H1 (cell line): ENCODE measurements at regions not wholly inside any gene's neighbourhood (a gene's known extent, or its start where the extent isn't known, plus 50 kb on each side); places are given as distances from the start of the nearest gene placed in this dataset.

Experiments used
- CTCF ChIA-PET: fragments of 300-600 bp; sonication (Branson Sonifier 250); formaldehyde crosslinking; loops from one replicate; lab custom pipeline; 2021; ENCODE audit not compliant: partially characterized antibody; lab: Charles Lee
- POLR2A ChIA-PET: fragments of 300-600 bp; sonication (Branson Sonifier 250); formaldehyde crosslinking; loops from one replicate; lab custom pipeline; 2021; ENCODE audit warnings: inconsistent platforms; ENCODE audit not compliant: partially characterized antibody; lab: Charles Lee
- DNase-seq, 2 experiments: peaks; one replicate each; pipeline versions ENCODE4 v3.0.0 to v3.0.0-alpha.2; 2010 to 2022; ENCODE audit warnings: low spot score in 2 of 2, low read depth in 1 of 2, mixed read lengths in 1 of 2
- FAIRE-seq: peaks from 2 replicates; lab custom pipeline; 2011; peaks lifted over from hg19 to GRCh38; lab: Jason Lieb, UNC
- H2AFZ ChIP-seq: 2 replicates; pipeline ENCODE4 v1.8.1; 2012; ENCODE audit warnings: low read length, inconsistent platforms
- H2AK5ac ChIP-seq: 2 replicates; pipeline ENCODE4 v1.6.1; 2013; ENCODE audit warnings: low read depth, low read length
- H2BK120ac ChIP-seq: replicated peaks from 2 replicates; pipeline ENCODE3; 2013; ENCODE audit warnings: low read depth, low read length, inconsistent platforms
- H2BK12ac ChIP-seq: 2 replicates; pipeline ENCODE4 v1.6.1; 2013; ENCODE audit warnings: low read depth, low read length
- H2BK15ac ChIP-seq: 2 replicates; pipeline ENCODE4 v1.6.1; 2013; ENCODE audit warnings: low read length
- H2BK20ac ChIP-seq: 2 replicates; pipeline ENCODE4 v1.6.1; 2013; ENCODE audit warnings: low read length
- H2BK5ac ChIP-seq: 2 replicates; pipeline ENCODE4 v1.6.1; 2013; ENCODE audit warnings: low read depth, low read length
- H3K14ac ChIP-seq: 2 replicates; pipeline ENCODE4 v1.6.1; 2013; ENCODE audit warnings: inconsistent platforms; ENCODE audit not compliant: insufficient read length
- H3K18ac ChIP-seq: 2 replicates; pipeline ENCODE4 v1.6.1; 2013; ENCODE audit warnings: low read length; ENCODE audit errors: extremely low read depth
- H3K23ac ChIP-seq: 2 replicates; pipeline ENCODE4 v1.6.1; 2013; ENCODE audit warnings: inconsistent platforms; ENCODE audit not compliant: insufficient read length
- H3K23me2 ChIP-seq: 2 replicates; pipeline ENCODE4 v1.6.1; 2013; ENCODE audit warnings: low read depth, low read length
- H3K27ac ChIP-seq: 2 replicates; pipeline ENCODE4 v1.6.1; 2011; ENCODE audit warnings: low read depth, low read length, inconsistent platforms
- H3K27me3 ChIP-seq, 4 experiments: replicated peaks in 1 of 4; 1 replicate in 1 of 4; 2 replicates in 3 of 4; pipeline versions ENCODE4 v1.6.1 to v1.8.1; 2011 to 2013; ENCODE audit warnings: low read length in 3 of 4, mild to moderate bottlenecking in 3 of 4, inconsistent platforms in 2 of 4, mixed read lengths in 2 of 4, moderate library complexity in 1 of 4; ENCODE audit not compliant: control insufficient read depth in 3 of 4, insufficient read depth in 3 of 4; ENCODE audit errors: extremely low read depth in 1 of 4
- H3K36me3 ChIP-seq, 4 experiments: 2 replicates each; pipeline versions ENCODE4 v1.6.1 to v1.8.1; 2011 to 2013; ENCODE audit warnings: mild to moderate bottlenecking in 4 of 4, low read length in 3 of 4, moderate library complexity in 2 of 4, control low read depth in 1 of 4, inconsistent platforms in 1 of 4; ENCODE audit not compliant: insufficient read depth in 4 of 4, control insufficient read depth in 2 of 4
- H3K4ac ChIP-seq: replicated peaks from 2 replicates; pipeline ENCODE3; 2013; ENCODE audit warnings: low read length, low read depth, mixed read lengths, inconsistent platforms; ENCODE audit not compliant: insufficient read length
- H3K4me1 ChIP-seq, 4 experiments: replicated peaks in 1 of 4; 1 replicate in 1 of 4; 2 replicates in 3 of 4; pipeline versions ENCODE4 v1.6.1 to v1.8.1; 2011 to 2013; ENCODE audit warnings: low read length in 3 of 4, inconsistent platforms in 2 of 4, mixed read lengths in 1 of 4; ENCODE audit not compliant: insufficient read depth in 4 of 4, control insufficient read depth in 3 of 4
- H3K4me2 ChIP-seq, 2 experiments: 2 replicates each; pipeline versions ENCODE4 v1.6.1 to v1.8.1; 2011 to 2013; ENCODE audit warnings: low read depth in 2 of 2, low read length in 2 of 2, control low read depth in 1 of 2, inconsistent platforms in 1 of 2, mild to moderate bottlenecking in 1 of 2; ENCODE audit not compliant: insufficient read depth in 1 of 2
- H3K4me3 ChIP-seq, 4 experiments: fragments of 200-600, 300-600 bp in 1 of 4; sonication (generic), shearing (Covaris generic), sonication (Bioruptor Twin) in 1 of 4; 2 replicates each; pipeline versions ENCODE4 v1.5.1 to v1.8.1; 2011 to 2016; ENCODE audit warnings: low read length in 4 of 4, low read depth in 3 of 4, control low read depth in 2 of 4, inconsistent platforms in 2 of 4, mild to moderate bottlenecking in 2 of 4, mixed read lengths in 1 of 4, moderate library complexity in 1 of 4; ENCODE audit not compliant: insufficient read depth in 2 of 4; ENCODE audit errors: extremely low read depth in 1 of 4
- H3K56ac ChIP-seq: replicated peaks from 2 replicates; pipeline ENCODE3; 2013; ENCODE audit warnings: low read depth, mild to moderate bottlenecking, mixed read lengths, low read length, inconsistent platforms; ENCODE audit not compliant: insufficient read length
- H3K79me1 ChIP-seq: 2 replicates; pipeline ENCODE4 v1.6.1; 2013; ENCODE audit warnings: low read depth, low read length, control low read depth
- H3K79me2 ChIP-seq, 2 experiments: 2 replicates each; pipeline versions ENCODE4 v1.6.1 to v1.8.1; 2012 to 2013; ENCODE audit warnings: low read length in 2 of 2, mild to moderate bottlenecking in 2 of 2, inconsistent platforms in 1 of 2; ENCODE audit not compliant: insufficient read depth in 2 of 2, control insufficient read depth in 1 of 2
- H3K9ac ChIP-seq, 4 experiments: replicated peaks in 1 of 4; 1 replicate in 1 of 4; 2 replicates in 3 of 4; pipeline versions ENCODE4 v1.6.1 to v1.8.1; 2011 to 2013; ENCODE audit warnings: low read depth in 3 of 4, low read length in 3 of 4, control low read depth in 2 of 4, mild to moderate bottlenecking in 2 of 4, moderate library complexity in 2 of 4, inconsistent platforms in 1 of 4; ENCODE audit errors: extremely low read depth in 1 of 4
- H3K9me3 ChIP-seq, 2 experiments: 2 replicates each; pipeline versions ENCODE4 v1.6.1 to v1.8.1; 2012 to 2013; ENCODE audit warnings: mild to moderate bottlenecking in 2 of 2, moderate library complexity in 2 of 2, control low read depth in 1 of 2, inconsistent platforms in 1 of 2, low read depth in 1 of 2, low read length in 1 of 2, mixed read lengths in 1 of 2; ENCODE audit not compliant: insufficient read depth in 2 of 2
- H4K20me1 ChIP-seq, 2 experiments: replicated peaks in 1 of 2; 2 replicates each; pipeline versions ENCODE3 to v1.8.1; 2011 to 2013; ENCODE audit warnings: inconsistent platforms in 2 of 2, low read length in 2 of 2, mild to moderate bottlenecking in 1 of 2; ENCODE audit not compliant: insufficient read depth in 2 of 2, control insufficient read depth in 1 of 2
- H4K5ac ChIP-seq: 2 replicates; pipeline ENCODE4 v1.6.1; 2013; ENCODE audit warnings: low read length, low read depth, mixed read lengths, inconsistent platforms; ENCODE audit not compliant: insufficient read length
- H4K8ac ChIP-seq: 2 replicates; pipeline ENCODE4 v1.8.0; 2013; ENCODE audit warnings: mild to moderate bottlenecking, moderate library complexity, low read length, inconsistent platforms; ENCODE audit not compliant: insufficient read depth; ENCODE audit errors: extremely low read depth
- H4K91ac ChIP-seq: replicated peaks from 2 replicates; pipeline ENCODE3; 2013; ENCODE audit warnings: low read length, mixed read lengths, inconsistent platforms; ENCODE audit not compliant: insufficient read length
- HDAC6 ChIP-seq: IDR thresholded peaks from one replicate; pipeline ENCODE4 v1.7.1; 2012; ENCODE audit warnings: low read depth, mild to moderate bottlenecking, inconsistent platforms, low read length, moderate library complexity
- KDM5A ChIP-seq: fragments of 200-600 bp; IDR thresholded peaks from 2 replicates; pipeline ENCODE4 v1.7.1; 2012; ENCODE audit warnings: mild to moderate bottlenecking, low read length, inconsistent platforms, mixed read lengths
- PHF8 ChIP-seq: fragments of 200-600 bp; sonication (generic); conservative IDR thresholded peaks from 2 replicates; pipeline ENCODE4 v1.7.1; 2012; ENCODE audit warnings: low read depth, mild to moderate bottlenecking, inconsistent platforms, low read length, moderate library complexity
- RXRA ChIP-seq: IDR thresholded peaks from 2 replicates; pipeline ENCODE4 v1.6.1; 2011; ENCODE audit warnings: low read depth, mild to moderate bottlenecking, low read length, moderate library complexity; ENCODE audit not compliant: insufficient read depth
- SP2 ChIP-seq: IDR thresholded peaks from 2 replicates; pipeline ENCODE4 v1.6.1; 2012; ENCODE audit warnings: mild to moderate bottlenecking, low read length, inconsistent platforms
- SRF ChIP-seq: IDR thresholded peaks from 2 replicates; pipeline ENCODE4 v1.6.1; 2011; ENCODE audit warnings: mild to moderate bottlenecking, low read depth, low read length, moderate library complexity
- TBP ChIP-seq: IDR thresholded peaks from 2 replicates; pipeline ENCODE4 v1.6.1; 2011; ENCODE audit warnings: low read depth, low read length, improper control_type of control experiment
- WGBS, 2 experiments: shearing (Covaris generic) in 1 of 2; methylation state at CpG; one replicate each; pipeline versions ENCODE4 v1.1.6 to v1.1.7; 2013 to 2015; ENCODE audit warnings: low lambda C conversion rate in 2 of 2, mixed read lengths in 2 of 2, inconsistent platforms in 1 of 2, low coverage in 1 of 2, missing lambda C conversion rate in 1 of 2; ENCODE audit not compliant: insufficient replicate concordance in 2 of 2, insufficient coverage in 1 of 2, insufficient read length in 1 of 2; ENCODE audit errors: extremely low coverage in 1 of 2, missing lambda C conversion rate in 1 of 2; 5-methylcytosine and 5-hydroxymethylcytosine counted together
- TF ChIP-seq, protein P1 (sequence below): IDR thresholded peaks from 2 replicates; pipeline ENCODE4 v1.6.1; 2012; ENCODE audit warnings: low read length, inconsistent platforms
- TF ChIP-seq, protein P2 (sequence below): IDR thresholded peaks from 2 replicates; pipeline ENCODE4 v1.6.1; 2012; ENCODE audit warnings: inconsistent platforms

DNA sequence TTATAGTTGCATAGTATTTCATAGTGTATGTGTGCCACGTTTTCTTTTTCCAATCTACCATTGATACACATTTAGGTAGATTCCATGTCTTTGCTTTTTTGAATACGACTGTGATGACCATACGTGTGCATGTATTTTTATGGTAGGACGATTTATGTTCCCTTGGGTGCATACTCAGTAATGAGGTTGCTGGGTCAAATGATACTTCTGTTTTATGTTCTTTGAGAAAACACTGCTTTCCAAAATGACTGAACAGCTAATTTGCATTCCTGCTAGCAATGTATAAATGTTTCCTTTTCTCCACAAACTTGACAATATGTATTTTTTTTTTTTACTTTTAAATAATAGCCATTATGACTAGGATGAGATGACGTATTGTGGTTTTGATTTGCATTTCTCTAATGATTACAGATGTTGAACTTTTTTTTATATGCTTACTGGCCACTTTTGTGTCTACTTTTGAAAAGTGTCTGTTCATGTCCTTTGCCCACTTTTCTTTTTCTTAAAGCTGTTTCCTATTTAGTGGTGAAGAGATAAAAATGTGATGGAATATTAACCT, 969.5 kb upstream of the NDST4 start:
- H3K36me3 ChIP-seq: no peaks in the 10 kb centered on the region
- H4K5ac ChIP-seq: no peak overlapping the region
- no peak overlapping the region for H3K23ac ChIP-seq
- no peak overlapping the region for H3K14ac ChIP-seq
- H2AFZ ChIP-seq: no peak overlapping the region
- ChIA-PET CTCF (no interaction called here), POLR2A (no interaction called here)
- H2BK5ac ChIP-seq: no peak overlapping the region
- no peaks in the 10 kb centered on the region for H3K23me2 ChIP-seq
- H2BK20ac ChIP-seq: no peak overlapping the region
- no peaks in the 10 kb centered on the region for H3K79me2 ChIP-seq
- H3K9ac ChIP-seq: no peak overlapping the region
- DNase-seq: no peak
- H3K4me3 ChIP-seq: no peak overlapping the region
- no peak overlapping the region for H2BK15ac ChIP-seq
- 92% methylated on average over 5 of the region's 5 CpGs; no CpG with 5 or more reads in 1 of the 2 experiments for WGBS, 2 experiments
- H2BK12ac ChIP-seq: no peak overlapping the region
- H3K18ac ChIP-seq: no peak overlapping the region
- no peak overlapping the region for H4K8ac ChIP-seq
- no peaks in the 10 kb centered on the region for H3K79me1 ChIP-seq
- H3K4me2 ChIP-seq: no peak overlapping the region
- H2BK120ac ChIP-seq: no peak overlapping the region
- no peak overlapping the region for H2AK5ac ChIP-seq
- H3K27ac ChIP-seq: no peak overlapping the region
- TF ChIP-seq RXRA: no peak
- TF ChIP-seq TBP: no peak
- TF ChIP-seq, protein P1, sequence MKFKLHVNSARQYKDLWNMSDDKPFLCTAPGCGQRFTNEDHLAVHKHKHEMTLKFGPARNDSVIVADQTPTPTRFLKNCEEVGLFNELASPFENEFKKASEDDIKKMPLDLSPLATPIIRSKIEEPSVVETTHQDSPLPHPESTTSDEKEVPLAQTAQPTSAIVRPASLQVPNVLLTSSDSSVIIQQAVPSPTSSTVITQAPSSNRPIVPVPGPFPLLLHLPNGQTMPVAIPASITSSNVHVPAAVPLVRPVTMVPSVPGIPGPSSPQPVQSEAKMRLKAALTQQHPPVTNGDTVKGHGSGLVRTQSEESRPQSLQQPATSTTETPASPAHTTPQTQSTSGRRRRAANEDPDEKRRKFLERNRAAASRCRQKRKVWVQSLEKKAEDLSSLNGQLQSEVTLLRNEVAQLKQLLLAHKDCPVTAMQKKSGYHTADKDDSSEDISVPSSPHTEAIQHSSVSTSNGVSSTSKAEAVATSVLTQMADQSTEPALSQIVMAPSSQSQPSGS: no peak
- TF ChIP-seq SP2: no peak
- no peak for TF ChIP-seq SRF
- TF ChIP-seq KDM5A: no peak
- no peak for TF ChIP-seq PHF8
- TF ChIP-seq HDAC6: no peak
- TF ChIP-seq, protein P2, sequence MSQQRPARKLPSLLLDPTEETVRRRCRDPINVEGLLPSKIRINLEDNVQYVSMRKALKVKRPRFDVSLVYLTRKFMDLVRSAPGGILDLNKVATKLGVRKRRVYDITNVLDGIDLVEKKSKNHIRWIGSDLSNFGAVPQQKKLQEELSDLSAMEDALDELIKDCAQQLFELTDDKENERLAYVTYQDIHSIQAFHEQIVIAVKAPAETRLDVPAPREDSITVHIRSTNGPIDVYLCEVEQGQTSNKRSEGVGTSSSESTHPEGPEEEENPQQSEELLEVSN: no peak
- H3K56ac ChIP-seq: no peak overlapping the region
- no peaks in the 10 kb centered on the region for H3K4me1 ChIP-seq
- no peaks in the 10 kb centered on the region for H3K27me3 ChIP-seq
- no peaks in the 10 kb centered on the region for H3K9me3 ChIP-seq
- no peak for FAIRE-seq
- H3K4ac ChIP-seq: no peak overlapping the region
- no peaks in the 10 kb centered on the region for H4K20me1 ChIP-seq
- no peak overlapping the region for H4K91ac ChIP-seq
